Embryonic facial prominence (tissue), 1 donor: ENCODE measurements at regions not wholly inside any gene's neighbourhood (a gene's known extent, or its start where the extent isn't known, plus 50 kb on each side); places are given as distances from the start of the nearest gene placed in this dataset.
"Not testable (repeated sequence)": the region's sequence is repeated elsewhere in the genome, so short reads cannot be mapped to it uniquely, and the experiment has no call there.

Experiments
- DNase-seq: peaks from one replicate; pipeline ENCODE4 v3.0.0-alpha.2; 2016; ENCODE audit errors: extremely low spot score

DNA sequence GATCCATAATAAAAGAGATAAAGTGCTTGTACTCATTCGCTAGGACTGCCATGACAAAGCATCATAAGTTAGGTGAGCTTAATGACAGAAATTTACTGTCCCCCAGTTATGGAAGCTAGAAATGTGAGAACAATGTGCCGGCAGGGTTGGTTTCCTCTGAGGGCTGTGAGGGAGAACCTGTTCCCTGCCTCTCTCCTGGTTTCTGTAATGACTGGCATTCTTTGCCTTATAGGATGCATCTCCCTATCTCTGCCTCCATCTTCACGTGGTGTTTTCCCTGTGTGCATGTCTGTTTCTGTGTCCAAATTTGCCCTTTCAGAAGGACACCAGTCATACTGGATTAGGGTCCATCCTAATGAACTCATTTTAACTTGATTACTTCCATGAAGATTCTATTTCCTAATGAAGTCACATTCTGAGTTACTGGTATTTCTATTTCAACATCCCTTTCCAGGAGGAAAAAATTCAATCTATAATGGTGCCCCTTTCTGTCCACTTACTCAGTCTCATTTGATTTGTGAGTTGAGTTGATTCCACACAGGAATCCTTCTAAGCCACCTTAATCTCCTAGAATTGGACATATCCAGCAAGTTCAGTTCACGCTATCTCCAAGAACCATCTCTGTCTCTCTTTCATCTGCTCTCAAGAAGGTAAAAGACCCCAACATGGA, 71.2 kb upstream of the LIPC start:
- DNase-seq: no peak

DNA sequence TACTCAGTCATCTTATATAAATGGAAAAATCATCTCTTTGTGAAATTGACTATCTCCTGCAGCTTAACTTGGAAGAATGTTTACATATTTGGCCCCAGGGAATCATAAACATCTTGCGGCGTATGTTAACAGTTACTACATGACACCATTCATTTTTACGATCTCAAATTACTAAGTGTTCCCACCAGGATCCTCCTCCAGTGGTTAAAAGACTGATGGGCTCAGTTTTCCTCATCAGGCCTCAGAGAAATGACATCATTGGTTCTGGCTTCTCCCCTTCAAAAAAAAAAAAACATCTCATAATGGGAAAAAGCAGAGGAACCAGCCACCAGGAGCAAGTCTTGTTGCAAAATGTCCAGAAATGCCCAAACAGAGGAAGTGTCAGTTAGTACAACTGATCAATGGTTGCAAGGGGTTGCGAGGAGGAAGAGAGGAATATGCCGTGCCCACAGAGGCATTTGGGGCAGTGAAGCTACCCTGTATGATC, 70.5 kb upstream of the LIPC start:
- DNase-seq: peak; percentile 38

GRCh38 chr15:58362262-58362922, 69.4 kb upstream of the LIPC start:
- DNase-seq: no peak

DNA sequence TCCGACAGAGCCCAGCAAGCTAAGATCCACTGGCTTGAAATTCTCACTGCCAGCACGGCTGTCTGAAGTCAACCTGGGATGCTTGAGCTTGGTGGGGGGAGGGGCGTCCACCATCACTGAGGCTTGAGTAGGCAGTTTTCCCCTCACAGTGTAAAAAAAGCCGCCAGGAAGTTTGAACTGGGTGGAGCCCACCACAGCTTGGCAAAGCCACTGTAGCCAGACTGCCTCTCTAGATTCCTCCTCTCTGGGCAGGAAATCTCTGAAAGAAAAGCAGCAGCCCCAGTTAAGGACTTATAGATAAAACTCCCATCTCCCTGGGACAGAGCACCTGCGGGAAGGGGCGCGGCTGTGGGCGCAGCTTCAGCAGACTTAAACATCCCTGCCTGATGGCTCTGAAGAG, 68.7 kb upstream of the LIPC start:
- not testable (repeated sequence) for DNase-seq

DNA sequence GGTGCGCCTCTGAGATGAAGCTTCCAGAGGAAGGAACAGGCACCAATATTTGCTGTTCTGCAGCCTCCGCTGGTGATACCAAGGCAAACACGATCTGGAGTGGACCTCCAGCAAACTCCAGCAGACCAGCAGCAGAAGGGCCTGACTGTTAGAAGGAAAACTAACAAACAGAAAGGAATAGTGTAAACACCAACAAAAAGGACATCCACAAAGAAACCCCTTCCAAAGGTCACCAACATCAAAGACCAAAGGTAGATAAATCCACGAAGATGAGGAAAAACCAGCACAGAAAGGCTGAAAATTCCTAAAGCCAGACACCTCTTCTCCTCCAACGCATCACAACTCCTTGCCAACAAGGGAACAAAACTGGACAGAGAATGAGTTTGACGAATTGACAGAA, 68.1 kb upstream of the LIPC start:
- DNase-seq: not testable (repeated sequence)

- not testable (repeated sequence) for DNase-seq
Observed at GRCh38 chr15:58365098-58365497, 66.7 kb upstream of the LIPC start.

- no peak for DNase-seq
Observed at GRCh38 chr15:58369261-58369701, 62.5 kb upstream of the LIPC start.

DNA sequence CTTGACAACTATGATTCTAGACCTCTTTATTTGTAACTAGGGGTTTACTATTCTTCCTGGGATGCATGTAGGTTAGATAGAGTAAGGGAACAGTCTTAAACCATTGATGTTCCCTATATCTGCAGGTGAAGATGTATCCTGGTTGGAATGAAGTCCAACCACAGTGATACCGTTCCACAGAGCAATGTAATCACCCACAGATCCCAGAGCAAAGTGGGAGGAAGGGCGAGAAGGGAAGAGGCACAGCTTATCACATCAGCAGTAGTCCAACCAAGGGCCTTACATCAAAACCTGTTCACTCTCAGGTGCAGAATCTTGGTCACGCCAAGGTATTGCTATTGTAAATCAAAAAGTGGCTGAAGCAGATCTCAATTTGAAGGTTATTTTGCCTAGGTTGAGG, 61.8 kb upstream of the LIPC start:
- DNase-seq: no peak

DNA sequence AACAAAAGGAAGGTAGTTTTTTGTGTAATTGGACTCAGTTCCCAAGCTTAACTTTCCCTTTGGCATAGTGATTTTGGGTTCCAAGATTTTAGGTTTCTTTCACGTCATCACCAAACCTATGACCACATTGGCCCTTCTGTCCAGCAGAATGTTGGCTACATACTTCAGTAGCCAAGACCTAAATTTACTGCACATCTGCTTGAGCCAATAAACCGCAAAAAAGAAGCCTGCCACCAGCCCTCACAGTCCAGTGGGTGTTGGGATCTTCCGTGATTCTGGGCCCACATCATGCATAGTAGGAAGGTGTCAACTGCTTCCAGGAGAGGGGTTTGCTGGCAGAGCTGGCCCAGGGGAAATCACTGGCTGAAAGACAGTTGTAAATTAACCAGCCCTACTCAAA, 57.6 kb upstream of the LIPC start:
- no peak for DNase-seq

- no peak for DNase-seq
Observed at GRCh38 chr15:58377193-58377592, 54.6 kb upstream of the LIPC start.

DNA sequence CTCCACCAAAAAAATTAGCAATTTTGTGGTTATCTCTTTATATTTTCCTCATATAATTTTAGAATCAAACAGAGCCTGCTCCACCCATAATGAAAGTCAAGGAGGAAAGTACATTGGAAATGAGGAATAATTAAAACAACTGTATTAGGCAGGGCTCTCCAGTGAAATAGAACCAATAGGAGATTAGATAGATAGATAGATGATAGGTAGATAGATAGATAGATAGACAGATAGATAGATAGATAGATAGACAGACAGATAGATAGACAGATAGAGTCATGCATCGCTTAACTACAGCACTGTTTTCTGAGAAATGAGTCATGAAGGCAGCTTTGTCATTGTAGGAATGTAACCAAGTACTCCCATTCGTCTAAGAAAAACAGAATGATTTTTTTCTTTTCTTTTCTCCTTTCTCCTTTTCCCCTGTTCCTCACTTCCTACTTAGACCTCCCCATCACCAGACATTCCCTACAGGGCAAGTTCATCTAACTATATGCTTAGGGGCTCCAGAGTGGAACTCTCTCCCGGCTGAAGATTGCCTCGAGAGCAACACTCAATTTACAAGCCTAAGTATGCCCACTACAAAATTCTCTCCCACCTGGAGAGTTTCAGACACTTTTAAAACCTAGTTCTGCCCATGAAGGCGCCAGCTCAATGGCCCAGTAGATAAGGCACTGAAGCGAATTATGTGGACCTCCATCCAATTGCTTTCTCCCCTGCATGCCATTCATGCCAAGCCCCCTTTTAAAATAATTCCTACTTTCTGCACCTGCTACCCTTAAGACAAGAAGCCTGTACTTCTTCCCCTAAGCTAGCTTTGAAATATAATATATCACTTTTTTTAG, 53.3 kb upstream of the LIPC start:
- DNase-seq: no peak

DNA sequence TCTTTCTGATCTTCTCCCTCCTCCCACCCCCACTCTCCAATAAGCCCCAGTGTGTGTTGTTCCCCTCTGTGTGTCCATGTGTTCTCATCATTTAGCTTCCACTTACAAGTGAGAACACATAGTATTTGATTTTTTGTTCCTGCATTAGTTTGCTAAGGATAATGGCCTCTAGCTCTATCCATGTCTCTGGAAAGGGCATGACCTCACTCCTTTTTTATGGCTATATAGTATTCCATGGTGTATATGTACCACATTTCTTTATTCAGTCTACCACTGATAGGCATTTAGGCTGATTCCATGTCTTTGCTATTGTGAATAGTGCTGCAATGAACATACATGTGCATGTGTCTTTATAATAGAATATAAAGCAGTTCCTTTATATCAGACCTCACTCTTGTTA, 52.3 kb upstream of the LIPC start:
- DNase-seq: not testable (repeated sequence)

DNA sequence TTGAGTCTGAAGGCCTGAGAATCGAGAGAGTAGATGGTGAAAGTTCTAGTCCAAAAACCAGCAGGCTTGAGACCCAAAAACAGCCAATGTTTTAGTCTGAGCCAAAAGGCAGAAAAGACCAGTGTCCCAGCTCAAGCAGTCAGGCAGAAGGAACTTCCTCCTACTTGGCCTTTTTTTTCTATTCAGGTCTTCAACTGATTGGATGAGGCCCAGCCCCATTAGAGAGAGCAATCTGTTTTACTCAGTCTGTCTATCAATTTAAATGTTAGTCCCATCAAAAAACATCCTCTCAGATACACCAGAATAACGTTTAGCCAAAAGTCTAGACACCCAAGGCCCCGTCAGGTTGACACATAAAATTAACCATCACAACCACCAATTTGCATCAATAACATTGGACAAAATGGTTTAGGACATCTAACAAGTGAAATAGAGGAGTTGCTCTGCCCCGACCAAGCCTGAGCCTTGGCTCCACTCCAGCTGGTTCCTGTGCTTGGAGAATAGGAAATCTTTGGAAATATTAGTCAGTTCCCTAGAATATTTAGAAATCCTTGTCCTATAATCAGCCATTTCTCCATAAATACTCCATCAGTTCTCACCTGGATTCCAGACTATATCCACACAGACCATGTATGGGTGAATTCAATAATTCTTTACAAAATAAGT, 51.4 kb upstream of the LIPC start:
- no peak for DNase-seq

- DNase-seq: no peak
Observed at GRCh38 chr15:58381697-58382096, 50.1 kb upstream of the LIPC start.
